ENCODE measurements at regions not wholly inside any gene's neighbourhood (a gene's known extent, or its start where the extent isn't known, plus 50 kb on each side); places are given as distances from the start of the nearest gene placed in this dataset.

- DNase-seq: no peak
These were observed 217.9 kb downstream of the PRL start for GRCh38 chr6:22078802-22079545.

- DNase-seq: no peak
These were observed 217.1 kb downstream of the PRL start for GRCh38 chr6:22079783-22080182.

- no peak for DNase-seq
These were observed 215.1 kb downstream of the PRL start for GRCh38 chr6:22081709-22082108.

- no peak for DNase-seq
These were observed 214.6 kb downstream of the PRL start for GRCh38 chr6:22082218-22082617.

GRCh38 chr6:22083119-22083518, 213.7 kb downstream of the PRL start:
- DNase-seq: no peak

- no peak for DNase-seq
These were observed 208.7 kb downstream of the PRL start for GRCh38 chr6:22087960-22088706.

GRCh38 chr6:22091424-22091948, 205.3 kb downstream of the PRL start:
- no peak for DNase-seq

- no peak for DNase-seq
These were observed 201.0 kb downstream of the PRL start for GRCh38 chr6:22095836-22096235.

GRCh38 chr6:22098601-22099031, 198.2 kb downstream of the PRL start:
- no peak for DNase-seq

- DNase-seq: no peak
These were observed 197.6 kb downstream of the PRL start for GRCh38 chr6:22099231-22099630.

GRCh38 chr6:22099923-22100322, 196.9 kb downstream of the PRL start:
- DNase-seq: no peak

- DNase-seq: no peak
These were observed 195.7 kb downstream of the PRL start for GRCh38 chr6:22101163-22101562.

- no peak for DNase-seq
These were observed 194.2 kb downstream of the PRL start for GRCh38 chr6:22102671-22103070.

GRCh38 chr6:22106451-22106850, 190.4 kb downstream of the PRL start:
- DNase-seq: no peak

- no peak for DNase-seq
These were observed 189.9 kb downstream of the PRL start for GRCh38 chr6:22106961-22107360.

GRCh38 chr6:22108199-22108598, 188.6 kb downstream of the PRL start:
- no peak for DNase-seq

GRCh38 chr6:22110061-22110460, 186.8 kb downstream of the PRL start:
- no peak for DNase-seq

GRCh38 chr6:22112461-22112860, 184.4 kb downstream of the PRL start:
- no peak for DNase-seq

GRCh38 chr6:22113026-22113766, 183.6 kb downstream of the PRL start:
- DNase-seq: peak; percentile 72

GRCh38 chr6:22115559-22115958, 181.3 kb downstream of the PRL start:
- DNase-seq: no peak

GRCh38 chr6:22117631-22118030, 179.2 kb downstream of the PRL start:
- no peak for DNase-seq

GRCh38 chr6:22119500-22119899, 177.3 kb downstream of the PRL start:
- DNase-seq: no peak

GRCh38 chr6:22124756-22125155, 172.1 kb downstream of the PRL start:
- DNase-seq: no peak

GRCh38 chr6:22126910-22127309, 169.9 kb downstream of the PRL start:
- DNase-seq: no peak

Data from HCEC 1CT (cell line).